ENCODE measurements at regions not wholly inside any gene's neighbourhood (a gene's known extent, or its start where the extent isn't known, plus 50 kb on each side); places are given as distances from the start of the nearest gene placed in this dataset.

DNA sequence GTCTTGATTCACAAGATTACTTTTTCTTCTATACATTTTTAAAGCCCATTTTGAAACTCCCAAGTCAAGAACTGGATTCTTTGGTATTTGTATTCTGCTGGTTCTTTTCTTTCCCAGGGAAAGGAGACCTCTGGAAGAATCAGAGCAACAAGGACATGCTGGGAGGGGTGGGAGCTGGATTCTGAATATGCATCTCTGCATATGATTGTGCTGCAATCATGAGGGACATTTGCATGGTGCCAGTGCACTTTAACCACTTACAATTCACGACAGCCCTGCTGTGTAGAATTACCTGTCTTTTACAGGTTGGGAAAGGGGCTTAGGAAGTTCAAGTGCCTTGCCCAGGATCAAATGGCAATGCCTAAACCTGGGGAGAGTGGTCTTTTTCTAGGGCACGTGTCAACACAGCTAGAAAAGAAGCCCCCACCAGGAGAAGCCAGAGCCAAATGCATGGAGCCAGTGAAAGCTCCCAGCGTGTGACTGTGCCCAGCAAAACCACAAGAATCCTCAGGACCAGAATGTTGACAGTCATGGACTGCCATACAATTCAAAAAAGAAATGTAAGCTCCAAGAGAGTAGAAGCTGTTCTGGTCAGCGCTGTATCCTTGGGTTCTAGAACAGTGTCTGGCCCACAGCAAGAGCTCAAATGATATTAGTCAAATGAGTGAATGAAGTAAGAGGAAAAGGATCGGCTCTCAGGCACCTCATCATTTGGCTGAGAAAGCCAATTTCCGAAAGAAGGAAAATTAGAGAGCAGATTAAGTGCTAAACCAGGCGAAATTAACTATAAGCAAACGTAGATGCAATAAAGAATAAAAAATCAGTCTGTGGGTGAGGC is 84.5 kb upstream of the MEF2A start:
- no peak overlapping the region for H3K4me3 ChIP-seq (ENCODE audit: low read length)
- DNase-seq (ENCODE audit: low read depth): no peak
- TF ChIP-seq, protein P1, sequence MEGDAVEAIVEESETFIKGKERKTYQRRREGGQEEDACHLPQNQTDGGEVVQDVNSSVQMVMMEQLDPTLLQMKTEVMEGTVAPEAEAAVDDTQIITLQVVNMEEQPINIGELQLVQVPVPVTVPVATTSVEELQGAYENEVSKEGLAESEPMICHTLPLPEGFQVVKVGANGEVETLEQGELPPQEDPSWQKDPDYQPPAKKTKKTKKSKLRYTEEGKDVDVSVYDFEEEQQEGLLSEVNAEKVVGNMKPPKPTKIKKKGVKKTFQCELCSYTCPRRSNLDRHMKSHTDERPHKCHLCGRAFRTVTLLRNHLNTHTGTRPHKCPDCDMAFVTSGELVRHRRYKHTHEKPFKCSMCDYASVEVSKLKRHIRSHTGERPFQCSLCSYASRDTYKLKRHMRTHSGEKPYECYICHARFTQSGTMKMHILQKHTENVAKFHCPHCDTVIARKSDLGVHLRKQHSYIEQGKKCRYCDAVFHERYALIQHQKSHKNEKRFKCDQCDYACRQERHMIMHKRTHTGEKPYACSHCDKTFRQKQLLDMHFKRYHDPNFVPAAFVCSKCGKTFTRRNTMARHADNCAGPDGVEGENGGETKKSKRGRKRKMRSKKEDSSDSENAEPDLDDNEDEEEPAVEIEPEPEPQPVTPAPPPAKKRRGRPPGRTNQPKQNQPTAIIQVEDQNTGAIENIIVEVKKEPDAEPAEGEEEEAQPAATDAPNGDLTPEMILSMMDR (conservative IDR thresholded peaks at IDR 0.05; ENCODE audit: low read length): no peak

DNA sequence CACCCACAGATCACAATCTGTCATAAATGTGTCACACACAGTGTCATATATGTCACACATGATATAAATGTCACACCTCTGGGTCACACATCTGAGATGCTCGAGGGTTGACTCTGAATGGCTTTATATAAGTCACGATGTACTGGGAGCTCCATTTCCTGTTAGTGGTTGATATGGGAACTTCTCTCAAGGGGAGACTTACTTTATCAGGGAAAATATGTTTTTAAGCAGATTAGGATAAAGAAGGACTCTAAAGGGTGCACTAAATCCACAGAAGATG is 83.9 kb upstream of the MEF2A start:
- TF ChIP-seq, protein P1 (conservative IDR thresholded peaks at IDR 0.05; ENCODE audit: low read length): no peak
- no peak for DNase-seq (ENCODE audit: low read depth)
- no peak overlapping the region for H3K4me3 ChIP-seq (ENCODE audit: low read length)

DNA sequence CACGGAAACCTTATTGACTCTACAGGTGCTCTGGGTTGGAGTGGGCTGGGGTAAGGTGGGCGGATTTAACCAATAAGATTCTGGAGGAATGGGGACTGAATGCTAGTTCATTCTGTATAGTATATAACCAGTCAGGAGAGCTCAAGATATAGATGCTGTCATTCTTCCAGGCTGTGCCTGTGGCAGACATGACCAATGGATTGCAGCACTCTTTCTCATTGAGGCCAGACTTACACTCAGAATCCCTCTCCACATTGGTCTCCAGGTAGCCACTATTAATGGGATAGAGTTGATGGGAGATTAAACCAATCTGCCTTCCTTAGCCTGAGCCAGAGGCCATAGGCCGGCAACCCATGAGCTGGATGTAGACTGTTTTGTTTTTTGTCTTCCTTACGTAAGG is 82.8 kb upstream of the MEF2A start:
- H3K4me3 ChIP-seq (ENCODE audit: low read length): no peak overlapping the region
- no peak for DNase-seq (ENCODE audit: low read depth)
- TF ChIP-seq, protein P1 (conservative IDR thresholded peaks at IDR 0.05; ENCODE audit: low read length): no peak

DNA sequence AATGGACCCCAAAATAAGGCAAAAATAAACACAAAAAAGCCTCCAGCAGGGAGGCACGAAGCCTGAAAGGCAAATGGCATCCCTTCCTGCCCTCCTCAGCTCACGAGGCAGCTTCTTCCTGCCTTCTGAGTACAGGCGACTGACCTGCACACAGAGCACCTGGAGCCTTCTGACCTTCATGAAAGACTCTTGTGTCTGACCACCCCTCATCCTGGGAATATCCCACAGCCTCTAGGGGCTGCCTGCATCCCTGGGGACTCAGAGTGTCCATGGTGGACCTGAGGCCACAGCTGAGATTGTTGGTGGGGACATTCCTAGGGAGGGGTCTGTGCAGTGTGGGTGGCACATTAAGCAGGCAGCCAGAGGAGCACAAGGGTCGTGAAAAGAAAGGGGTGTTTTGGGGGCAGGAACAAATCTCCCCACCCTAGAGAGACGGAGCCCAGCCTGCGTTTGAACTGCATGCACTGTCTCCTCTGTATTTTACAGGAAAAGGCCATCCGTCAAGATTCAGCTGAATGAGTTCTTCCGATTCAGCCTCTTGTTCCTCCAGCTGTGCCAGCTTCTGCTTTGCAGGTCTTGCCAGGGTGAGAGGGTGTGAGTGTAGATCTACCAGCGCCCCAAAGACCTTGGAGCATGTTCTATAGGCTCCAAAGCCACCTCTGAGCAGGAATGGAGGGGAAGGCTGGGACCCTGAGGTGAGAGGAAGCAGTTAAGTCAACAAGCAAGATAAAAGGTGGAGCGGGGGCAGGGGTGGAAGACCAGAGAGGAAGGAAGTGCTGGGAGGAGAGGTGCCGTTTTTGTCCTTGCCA is 80.4 kb upstream of the MEF2A start:
- DNase-seq (ENCODE audit: low read depth): no peak
- H3K4me3 ChIP-seq (ENCODE audit: low read length): no peak overlapping the region
- TF ChIP-seq, protein P1 (conservative IDR thresholded peaks at IDR 0.05; ENCODE audit: low read length): no peak

DNA sequence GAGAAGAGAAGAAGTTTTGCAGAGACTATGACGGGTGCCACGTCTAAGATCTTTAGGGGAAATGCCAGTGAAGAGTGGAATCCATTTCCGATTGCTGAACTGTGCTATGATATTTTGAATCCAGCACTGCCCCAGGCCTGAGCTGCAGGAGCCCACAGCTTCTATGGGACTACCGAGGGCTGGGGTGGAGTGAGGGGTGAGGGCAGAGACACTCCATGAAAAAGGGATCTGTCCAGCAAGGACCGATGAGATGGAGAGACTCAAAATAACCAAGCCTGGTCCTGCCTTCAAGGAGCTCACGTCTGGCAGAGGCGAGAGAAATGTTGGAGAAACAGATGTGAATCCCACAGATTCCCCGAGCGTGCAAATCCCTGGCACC is 79.8 kb upstream of the MEF2A start:
- no peak for DNase-seq (ENCODE audit: low read depth)
- TF ChIP-seq, protein P1 (conservative IDR thresholded peaks at IDR 0.05; ENCODE audit: low read length): no peak
- peak overlapping the region; percentile 44 for H3K4me3 ChIP-seq (ENCODE audit: low read length)

DNA sequence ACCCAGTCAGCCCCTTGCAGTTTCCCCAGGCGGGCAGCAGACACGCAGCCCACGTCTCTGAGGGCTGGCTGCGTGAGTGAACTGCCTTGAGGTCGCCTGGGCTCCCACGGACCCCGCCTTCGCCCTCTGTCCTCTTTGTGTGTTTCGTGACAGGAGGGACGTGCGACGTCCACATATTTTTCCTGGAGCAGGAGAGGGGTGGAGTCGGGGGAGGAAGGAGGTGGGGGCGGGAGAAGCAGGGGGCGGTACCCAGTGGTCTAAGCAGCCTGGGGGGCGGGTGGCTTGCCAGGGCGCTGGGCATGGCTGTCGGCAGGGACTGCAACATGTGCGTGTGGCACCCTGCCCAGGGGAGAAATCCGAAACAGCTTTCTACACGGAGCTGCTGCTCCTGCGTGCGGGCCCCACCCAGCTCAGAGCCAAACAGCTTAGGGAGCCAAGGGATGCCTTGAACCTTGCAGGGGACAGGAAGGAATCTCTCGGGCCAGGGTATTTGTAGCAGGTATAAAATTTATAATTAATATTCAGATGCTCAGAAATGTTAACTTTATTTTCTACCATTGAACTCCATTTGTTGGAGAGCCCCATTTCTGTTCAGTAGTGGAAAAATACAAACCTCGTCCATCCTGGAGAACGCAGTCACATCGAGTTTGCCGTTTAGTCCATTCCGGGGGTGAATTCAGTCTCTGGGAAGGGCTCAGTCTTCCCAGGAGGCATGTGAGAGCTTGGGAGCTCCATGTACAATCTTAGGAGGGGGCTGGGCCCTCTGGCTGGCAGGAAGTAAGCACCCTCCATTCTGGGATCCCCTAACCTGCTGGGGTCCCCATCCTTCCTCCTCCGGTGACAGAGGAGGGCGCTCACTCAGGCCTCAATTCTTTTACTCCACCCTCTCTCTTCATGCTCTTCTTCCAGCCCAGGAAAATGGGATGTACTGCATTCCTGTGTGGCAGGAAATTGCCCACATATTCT is 79.1 kb upstream of the MEF2A start:
- H3K4me3 ChIP-seq (ENCODE audit: low read length): peak overlapping the region; percentile 44
- TF ChIP-seq, protein P1 (conservative IDR thresholded peaks at IDR 0.05; ENCODE audit: low read length): no peak
- peak; percentile 94 for DNase-seq (ENCODE audit: low read depth)

Measured in AG10803 (cell line).